Brain microvascular endothelial cell (primary cell): ENCODE measurements at regions not wholly inside any gene's neighbourhood (a gene's known extent, or its start where the extent isn't known, plus 50 kb on each side); places are given as distances from the start of the nearest gene placed in this dataset.

Source experiments
- DNase-seq: peaks from one replicate; pipeline ENCODE4 v3.0.0-alpha.2; 2020
- H3K27ac ChIP-seq: fragments of 250-450 bp; sonication (Bioruptor Pico); 2 replicates; pipeline ENCODE4 v1.5.1; 2020; ENCODE audit warnings: mild to moderate bottlenecking, moderate library complexity
- H3K27me3 ChIP-seq: fragments of 250-450 bp; sonication (Bioruptor Pico); replicated peaks from 2 replicates; pipeline ENCODE4 v1.5.1; 2020; ENCODE audit warnings: mild to moderate bottlenecking
- H3K36me3 ChIP-seq: fragments of 250-450 bp; sonication (Bioruptor Pico); replicated peaks from 2 replicates; pipeline ENCODE4 v1.5.1; 2020; ENCODE audit warnings: mild to moderate bottlenecking
- H3K4me3 ChIP-seq: 2 replicates; pipeline ENCODE4 v1.5.1; 2011; ENCODE audit warnings: low read depth, mild to moderate bottlenecking, control low read depth, low read length, moderate library complexity
- in situ Hi-C: cut with HindIII; loops from 2 replicates; pipeline ENCODE4 v1.10.0; 2017; ENCODE audit warnings: low sequenced_read_pairs, low pct_ligation_motif_present
- TF ChIP-seq, protein P1 (sequence below): IDR thresholded peaks from 2 replicates; pipeline ENCODE4 v1.5.1; 2011; ENCODE audit warnings: low read depth, mild to moderate bottlenecking, moderate library complexity, low read length, control low read depth, inconsistent platforms; ENCODE audit errors: missing control alignments

DNA sequence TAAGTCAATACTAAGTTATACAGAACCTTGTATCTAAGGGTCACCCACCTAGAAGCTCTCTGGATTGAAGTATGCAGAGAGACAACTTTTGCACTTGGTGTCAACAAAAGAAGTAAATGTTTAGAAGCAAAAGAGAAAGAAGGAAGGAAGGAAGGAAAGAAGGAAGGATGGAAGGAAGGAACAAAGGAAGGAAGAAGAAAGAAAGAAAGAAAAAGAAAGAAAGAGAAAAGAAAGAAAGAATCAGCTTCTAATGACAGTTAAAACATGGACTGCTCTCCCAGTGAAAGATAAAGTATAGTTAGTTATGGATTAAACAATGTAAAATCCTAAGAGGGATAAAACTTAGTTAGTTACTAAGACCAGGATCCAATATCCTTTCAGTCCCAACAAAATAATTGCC is 613.8 kb upstream of the NR2F2 start:
- no peak for DNase-seq
- TF ChIP-seq, protein P1, sequence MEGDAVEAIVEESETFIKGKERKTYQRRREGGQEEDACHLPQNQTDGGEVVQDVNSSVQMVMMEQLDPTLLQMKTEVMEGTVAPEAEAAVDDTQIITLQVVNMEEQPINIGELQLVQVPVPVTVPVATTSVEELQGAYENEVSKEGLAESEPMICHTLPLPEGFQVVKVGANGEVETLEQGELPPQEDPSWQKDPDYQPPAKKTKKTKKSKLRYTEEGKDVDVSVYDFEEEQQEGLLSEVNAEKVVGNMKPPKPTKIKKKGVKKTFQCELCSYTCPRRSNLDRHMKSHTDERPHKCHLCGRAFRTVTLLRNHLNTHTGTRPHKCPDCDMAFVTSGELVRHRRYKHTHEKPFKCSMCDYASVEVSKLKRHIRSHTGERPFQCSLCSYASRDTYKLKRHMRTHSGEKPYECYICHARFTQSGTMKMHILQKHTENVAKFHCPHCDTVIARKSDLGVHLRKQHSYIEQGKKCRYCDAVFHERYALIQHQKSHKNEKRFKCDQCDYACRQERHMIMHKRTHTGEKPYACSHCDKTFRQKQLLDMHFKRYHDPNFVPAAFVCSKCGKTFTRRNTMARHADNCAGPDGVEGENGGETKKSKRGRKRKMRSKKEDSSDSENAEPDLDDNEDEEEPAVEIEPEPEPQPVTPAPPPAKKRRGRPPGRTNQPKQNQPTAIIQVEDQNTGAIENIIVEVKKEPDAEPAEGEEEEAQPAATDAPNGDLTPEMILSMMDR = no peak
- H3K4me3 ChIP-seq = no peak overlapping the region
- H3K36me3 ChIP-seq = no peaks in the 10 kb centered on the region
- no peak overlapping the region for H3K27ac ChIP-seq
- H3K27me3 ChIP-seq = no peaks in the 10 kb centered on the region
- in situ Hi-C loops = no loop called here

DNA sequence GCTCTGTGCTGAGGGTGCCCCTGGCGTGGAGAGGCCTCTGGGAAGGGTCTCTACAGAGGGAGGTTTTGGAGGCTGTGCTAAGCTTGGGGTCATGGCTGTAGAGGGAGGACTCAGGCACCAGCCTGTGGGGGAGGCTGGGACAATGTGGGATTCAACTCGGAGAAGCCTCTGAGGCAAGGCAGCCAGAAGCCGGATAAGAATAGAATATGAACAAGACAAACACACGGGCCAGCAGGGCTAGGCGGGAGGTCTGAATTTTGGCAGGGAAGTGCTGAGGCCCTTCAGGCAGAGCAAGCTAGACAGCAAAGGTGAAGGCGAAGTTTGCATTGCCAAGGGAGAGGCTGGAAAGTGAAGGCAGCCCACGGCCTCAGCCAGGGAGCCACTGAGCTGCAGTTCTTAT is 612.1 kb upstream of the NR2F2 start:
- in situ Hi-C loops = no loop called here
- Histone ChIP-seq H3K27ac (no peak overlapping the region), H3K4me3 (no peak overlapping the region), H3K36me3 (no peaks in the 10 kb centered on the region), H3K27me3 (no peaks in the 10 kb centered on the region)
- no peak for DNase-seq
- TF ChIP-seq, protein P1 = no peak

DNA sequence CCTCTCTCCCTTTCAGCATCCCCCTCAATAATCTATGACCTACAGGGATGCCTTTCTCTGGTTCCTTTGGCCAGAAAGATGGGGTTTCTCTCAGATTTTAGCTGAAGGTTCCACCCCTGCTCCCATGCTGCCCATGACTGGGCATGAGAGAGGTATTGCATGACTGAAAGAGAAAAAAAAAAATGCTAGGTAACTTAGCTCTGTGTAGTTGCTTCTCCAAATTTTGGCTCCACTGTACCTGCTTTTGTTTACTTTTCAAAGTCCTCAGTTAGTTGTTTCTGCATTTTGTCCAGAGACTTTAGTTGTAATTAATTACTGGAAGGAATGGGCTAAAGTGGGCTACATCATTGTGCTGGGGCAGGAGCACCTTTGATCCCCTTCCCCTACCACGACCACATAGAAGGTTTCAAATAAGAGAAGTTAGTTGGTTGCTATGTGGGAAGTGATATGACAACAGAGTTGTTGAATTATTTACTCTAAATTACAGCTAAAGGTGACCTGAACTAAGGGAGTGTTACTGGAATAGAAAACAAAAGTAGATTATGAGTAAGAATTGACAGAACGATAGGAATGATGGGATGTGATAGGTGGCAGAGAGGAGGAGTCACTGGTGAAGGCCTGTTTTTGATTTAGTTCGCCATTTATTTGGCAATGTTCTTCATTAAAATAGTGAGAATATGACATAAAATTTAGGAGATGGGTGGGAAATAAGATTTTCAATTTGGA is 605.4 kb upstream of the NR2F2 start:
- in situ Hi-C loops = no loop called here
- no peak overlapping the region for H3K27ac ChIP-seq
- H3K27me3 ChIP-seq = no peaks in the 10 kb centered on the region
- TF ChIP-seq, protein P1 = no peak
- H3K4me3 ChIP-seq = no peak overlapping the region
- no peaks in the 10 kb centered on the region for H3K36me3 ChIP-seq
- no peak for DNase-seq

DNA sequence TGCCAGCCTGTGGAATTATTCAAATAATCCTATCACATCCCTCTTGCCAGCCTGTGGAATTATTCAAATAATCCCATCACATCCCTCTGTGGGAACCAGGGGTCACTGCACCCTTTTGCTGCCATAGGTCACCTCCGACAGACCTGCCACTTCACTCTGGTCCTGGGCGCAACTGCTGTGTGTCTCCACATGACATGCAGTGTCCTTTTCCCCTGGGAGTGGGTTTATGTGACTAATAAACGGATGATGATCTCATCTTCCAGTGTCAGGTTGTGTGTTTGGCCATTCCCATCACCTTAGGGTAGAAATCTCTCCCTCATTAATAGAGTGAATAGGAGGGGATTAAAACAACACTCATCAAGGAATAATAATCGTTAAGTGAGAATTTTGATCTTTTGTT is 603.6 kb upstream of the NR2F2 start:
- in situ Hi-C loops = no loop called here

DNA sequence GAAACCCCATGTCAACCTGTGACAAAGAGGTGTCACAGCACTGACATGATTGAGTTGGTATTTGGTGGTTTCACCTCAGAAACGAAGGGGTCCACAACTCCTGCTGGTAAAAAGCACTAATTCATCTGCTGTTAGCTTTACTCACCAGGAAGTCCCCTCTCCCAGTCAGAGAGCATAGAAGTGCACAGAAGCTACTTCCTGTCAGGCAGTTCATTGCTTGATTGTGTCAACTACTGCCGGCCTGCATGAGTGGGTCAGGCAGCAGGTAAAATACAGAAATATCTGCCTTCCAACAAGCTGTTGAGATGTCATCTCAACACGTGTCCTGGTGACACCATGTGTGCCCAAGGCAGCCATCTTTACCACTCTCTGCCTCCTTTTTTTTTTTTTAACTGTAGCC is 596.6 kb upstream of the NR2F2 start:
- Histone ChIP-seq H3K27me3 (no peaks in the 10 kb centered on the region), H3K27ac (no peak overlapping the region), H3K36me3 (no peaks in the 10 kb centered on the region), H3K4me3 (no peak overlapping the region)
- DNase-seq = no peak
- TF ChIP-seq, protein P1 = no peak
- in situ Hi-C loops = no loop called here

More for the DNA sequence above, 603.6 kb upstream of the NR2F2 start:
- H3K27me3 ChIP-seq = no peaks in the 10 kb centered on the region
- H3K36me3 ChIP-seq = no peaks in the 10 kb centered on the region
- no peak overlapping the region for H3K27ac ChIP-seq
- TF ChIP-seq, protein P1 = no peak
- DNase-seq = no peak
- no peak overlapping the region for H3K4me3 ChIP-seq
